SK-N-MC (cell line): ENCODE measurements at regions not wholly inside any gene's neighbourhood (a gene's known extent, or its start where the extent isn't known, plus 50 kb on each side); places are given as distances from the start of the nearest gene placed in this dataset.
"Not testable (repeated sequence)": the region's sequence is repeated elsewhere in the genome, so short reads cannot be mapped to it uniquely, and the experiment has no call there.

Experiments
- DNase-seq: peaks from one replicate; pipeline ENCODE4 v3.0.0-alpha.2; 2011; ENCODE audit warnings: low read depth, low spot score
- H3K27ac ChIP-seq: fragments of 200-600 bp; sonication (generic); 2 replicates; pipeline ENCODE4 v1.5.1; 2016; ENCODE audit warnings: mixed run types
- H3K36me3 ChIP-seq: fragments of 200-600 bp; sonication (generic); 2 replicates; pipeline ENCODE4 v1.6.1; 2017; ENCODE audit warnings: antibody characterized with exemption, low read length, mixed read lengths; ENCODE audit not compliant: insufficient read depth
- H3K4me3 ChIP-seq: fragments of 200-600 bp; sonication (generic); 2 replicates; pipeline ENCODE4 v1.5.1; 2016
- H3K9ac ChIP-seq: fragments of 200-600 bp; sonication (generic); 2 replicates; pipeline ENCODE4 v1.8.0; 2017; ENCODE audit warnings: mixed run types, mixed read lengths; ENCODE audit not compliant: insufficient read length
- H3K9me3 ChIP-seq: fragments of 200-600 bp; sonication (generic); 2 replicates; pipeline ENCODE4 v1.6.1; 2017; ENCODE audit warnings: low read depth, mild to moderate bottlenecking, antibody characterized with exemption, low read length, moderate library complexity, mixed read lengths
- EZH2 ChIP-seq: fragments of 200-600 bp; sonication (generic); IDR thresholded peaks from one replicate; pipeline ENCODE4 v1.6.1; 2017; ENCODE audit warnings: antibody characterized with exemption
- FOXP2 ChIP-seq: optimal IDR thresholded peaks from 2 replicates; pipeline ENCODE3; 2011; ENCODE audit warnings: mild to moderate bottlenecking, moderate library complexity; ENCODE audit not compliant: insufficient read depth; ENCODE audit errors: extremely low read length, control extremely low read depth
- POLR2AphosphoS5 ChIP-seq: IDR thresholded peaks from 2 replicates; pipeline ENCODE4 v1.6.1; 2012; ENCODE audit warnings: mild to moderate bottlenecking, low read depth, low read length, borderline replicate concordance

GRCh38 chr2:65580824-65581223 lies 148.4 kb upstream of the SPRED2 start:
- TF ChIP-seq FOXP2 (no peak), POLR2AphosphoS5 (no peak), EZH2 (no peak)
- no peaks in the 10 kb centered on the region for H3K9me3 ChIP-seq
- no peak overlapping the region for H3K27ac ChIP-seq
- H3K4me3 ChIP-seq, result no peak overlapping the region
- no peak for DNase-seq
- H3K36me3 ChIP-seq, result no peaks in the 10 kb centered on the region
- no peak overlapping the region for H3K9ac ChIP-seq

GRCh38 chr2:65579506-65580235 lies 147.3 kb upstream of the SPRED2 start:
- H3K36me3 ChIP-seq, result no peaks in the 10 kb centered on the region
- H3K9ac ChIP-seq, result no peak overlapping the region
- H3K4me3 ChIP-seq, result no peak overlapping the region
- TF ChIP-seq EZH2 (no peak), POLR2AphosphoS5 (no peak), FOXP2 (no peak)
- H3K27ac ChIP-seq, result no peak overlapping the region
- no peak for DNase-seq
- no peaks in the 10 kb centered on the region for H3K9me3 ChIP-seq

- TF ChIP-seq FOXP2 (no peak), EZH2 (no peak), POLR2AphosphoS5 (no peak)
- Histone ChIP-seq H3K36me3 (no peaks in the 10 kb centered on the region), H3K9me3 (no peaks in the 10 kb centered on the region), H3K9ac (no peak overlapping the region), H3K27ac (no peak overlapping the region), H3K4me3 (no peak overlapping the region)
- no peak for DNase-seq
These were observed 145.3 kb upstream of the SPRED2 start for GRCh38 chr2:65577654-65578053.

- no peak for DNase-seq
- no peak overlapping the region for H3K4me3 ChIP-seq
- no peak overlapping the region for H3K9ac ChIP-seq
- no peak overlapping the region for H3K27ac ChIP-seq
- TF ChIP-seq EZH2, result no peak
- H3K9me3 ChIP-seq, result no peaks in the 10 kb centered on the region
- no peaks in the 10 kb centered on the region for H3K36me3 ChIP-seq
These were observed 144.6 kb upstream of the SPRED2 start for GRCh38 chr2:65576861-65577601.

GRCh38 chr2:65576278-65576677 lies 143.9 kb upstream of the SPRED2 start:
- Histone ChIP-seq H3K9me3 (no peaks in the 10 kb centered on the region), H3K27ac (no peak overlapping the region), H3K4me3 (no peak overlapping the region), H3K9ac (no peak overlapping the region), H3K36me3 (no peaks in the 10 kb centered on the region)
- DNase-seq, result no peak
- TF ChIP-seq FOXP2 (no peak), EZH2 (no peak), POLR2AphosphoS5 (no peak)

- peak overlapping the region; percentile 12 for H3K27ac ChIP-seq
- peak overlapping the region; percentile 6 for H3K9ac ChIP-seq
- H3K4me3 ChIP-seq, result no peak overlapping the region
- TF ChIP-seq EZH2 (no peak), FOXP2 (no peak), POLR2AphosphoS5 (no peak)
- no peaks in the 10 kb centered on the region for H3K36me3 ChIP-seq
- no peak for DNase-seq
- H3K9me3 ChIP-seq, result no peaks in the 10 kb centered on the region
These were observed 142.6 kb upstream of the SPRED2 start for GRCh38 chr2:65574993-65575392.

- H3K36me3 ChIP-seq, H3K4me3 ChIP-seq, DNase-seq, H3K27ac ChIP-seq, H3K9ac ChIP-seq, H3K9me3 ChIP-seq: not testable (repeated sequence)
These were observed 136.4 kb upstream of the SPRED2 start for GRCh38 chr2:65568656-65569440.

GRCh38 chr2:65566617-65567016 lies 134.2 kb upstream of the SPRED2 start:
- Histone ChIP-seq H3K4me3 (peak overlapping the region; percentile 38), H3K9ac (peak overlapping the region; percentile 51), H3K9me3 (no peaks in the 10 kb centered on the region), H3K27ac (peak overlapping the region; percentile 44; the same call in 1 of the 2 replicates), H3K36me3 (no peaks in the 10 kb centered on the region)
- DNase-seq, result no peak
- TF ChIP-seq EZH2, result no peak
- no peak for TF ChIP-seq FOXP2
- no peak for TF ChIP-seq POLR2AphosphoS5
